Nephron (organoid): ENCODE measurements at regions not wholly inside any gene's neighbourhood (a gene's known extent, or its start where the extent isn't known, plus 50 kb on each side); places are given as distances from the start of the nearest gene placed in this dataset.

Experiments used
- H3K27ac Mint-ChIP-seq, 3 experiments: 2 replicates each; pipeline ENCODE4 v1.8.0; 2020; ENCODE audit warnings: mixed read lengths in 3 of 3, mild to moderate bottlenecking in 2 of 3, moderate library complexity in 1 of 3
- H3K27me3 Mint-ChIP-seq: 2 replicates; pipeline ENCODE4 v1.8.0; 2021; ENCODE audit warnings: low read depth, mild to moderate bottlenecking, moderate library complexity, mixed read lengths
- H3K36me3 Mint-ChIP-seq: 2 replicates; pipeline ENCODE4 v1.8.0; 2020; ENCODE audit warnings: low read depth, mixed read lengths
- H3K4me1 Mint-ChIP-seq: 2 replicates; pipeline ENCODE4 v1.8.0; 2020; ENCODE audit warnings: mixed read lengths
- H3K4me3 Mint-ChIP-seq, 3 experiments: 2 replicates each; pipeline ENCODE4 v1.8.0; 2020; ENCODE audit warnings: mild to moderate bottlenecking in 3 of 3, mixed read lengths in 3 of 3, moderate library complexity in 2 of 3
- H3K9me3 Mint-ChIP-seq: 2 replicates; pipeline ENCODE4 v1.8.0; 2020; ENCODE audit warnings: mixed read lengths
- TF ChIP-seq, protein P1 (sequence below), 3 experiments: fragments of 200-600 bp; sonication (generic); IDR thresholded peaks; one replicate each; pipeline ENCODE4 v1.5.0; 2021; ENCODE audit warnings: antibody characterized with exemption in 3 of 3; ENCODE audit not compliant: unreplicated experiment in 3 of 3

DNA sequence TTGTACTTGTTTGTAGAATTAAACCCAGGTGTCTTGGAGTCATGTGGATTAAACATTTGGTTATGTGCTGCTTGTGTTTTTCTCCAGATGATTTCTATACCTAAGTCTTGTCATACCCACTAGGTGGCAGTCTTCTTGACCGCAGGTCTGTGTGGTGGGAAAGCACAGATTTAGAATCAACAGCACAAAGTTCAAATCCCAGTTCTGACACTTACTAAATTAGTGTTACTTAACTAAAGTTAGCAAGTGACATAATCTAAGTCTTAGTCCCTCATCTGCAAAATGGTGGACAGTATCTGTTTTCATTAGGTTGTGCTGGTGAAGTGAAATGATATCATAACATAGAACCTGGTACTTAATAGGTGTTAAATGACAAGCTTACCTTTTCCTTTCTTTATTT lies 151.0 kb upstream of the ARHGAP5 start:
- Mint-ChIP-seq H3K27me3 (no peaks in the 10 kb centered on the region), H3K4me1 (peaks cover 19% of the 10 kb centered on the region), H3K27ac (peak overlapping the region in 1 of 3 experiments; percentile 94), H3K4me3 (no peak overlapping the region), H3K36me3 (no peaks in the 10 kb centered on the region), H3K9me3 (no peaks in the 10 kb centered on the region)
- TF ChIP-seq, protein P1, sequence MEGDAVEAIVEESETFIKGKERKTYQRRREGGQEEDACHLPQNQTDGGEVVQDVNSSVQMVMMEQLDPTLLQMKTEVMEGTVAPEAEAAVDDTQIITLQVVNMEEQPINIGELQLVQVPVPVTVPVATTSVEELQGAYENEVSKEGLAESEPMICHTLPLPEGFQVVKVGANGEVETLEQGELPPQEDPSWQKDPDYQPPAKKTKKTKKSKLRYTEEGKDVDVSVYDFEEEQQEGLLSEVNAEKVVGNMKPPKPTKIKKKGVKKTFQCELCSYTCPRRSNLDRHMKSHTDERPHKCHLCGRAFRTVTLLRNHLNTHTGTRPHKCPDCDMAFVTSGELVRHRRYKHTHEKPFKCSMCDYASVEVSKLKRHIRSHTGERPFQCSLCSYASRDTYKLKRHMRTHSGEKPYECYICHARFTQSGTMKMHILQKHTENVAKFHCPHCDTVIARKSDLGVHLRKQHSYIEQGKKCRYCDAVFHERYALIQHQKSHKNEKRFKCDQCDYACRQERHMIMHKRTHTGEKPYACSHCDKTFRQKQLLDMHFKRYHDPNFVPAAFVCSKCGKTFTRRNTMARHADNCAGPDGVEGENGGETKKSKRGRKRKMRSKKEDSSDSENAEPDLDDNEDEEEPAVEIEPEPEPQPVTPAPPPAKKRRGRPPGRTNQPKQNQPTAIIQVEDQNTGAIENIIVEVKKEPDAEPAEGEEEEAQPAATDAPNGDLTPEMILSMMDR (IDR thresholded peaks at IDR 0.05; ENCODE audit: unreplicated experiment in 3 of 3): peak; percentile 23 to 47 (median 33)

- Mint-ChIP-seq H3K27ac (peak overlapping the region; percentile 81 to 94 (median 81)), H3K4me1 (peaks cover 18% of the 10 kb centered on the region), H3K27me3 (no peaks in the 10 kb centered on the region), H3K9me3 (no peaks in the 10 kb centered on the region), H3K4me3 (no peak overlapping the region), H3K36me3 (no peaks in the 10 kb centered on the region)
- TF ChIP-seq, protein P1 (IDR thresholded peaks at IDR 0.05; ENCODE audit: unreplicated experiment in 3 of 3): no peak
These were observed 150.3 kb upstream of the ARHGAP5 start for GRCh38 chr14:31926652-31927347.

DNA sequence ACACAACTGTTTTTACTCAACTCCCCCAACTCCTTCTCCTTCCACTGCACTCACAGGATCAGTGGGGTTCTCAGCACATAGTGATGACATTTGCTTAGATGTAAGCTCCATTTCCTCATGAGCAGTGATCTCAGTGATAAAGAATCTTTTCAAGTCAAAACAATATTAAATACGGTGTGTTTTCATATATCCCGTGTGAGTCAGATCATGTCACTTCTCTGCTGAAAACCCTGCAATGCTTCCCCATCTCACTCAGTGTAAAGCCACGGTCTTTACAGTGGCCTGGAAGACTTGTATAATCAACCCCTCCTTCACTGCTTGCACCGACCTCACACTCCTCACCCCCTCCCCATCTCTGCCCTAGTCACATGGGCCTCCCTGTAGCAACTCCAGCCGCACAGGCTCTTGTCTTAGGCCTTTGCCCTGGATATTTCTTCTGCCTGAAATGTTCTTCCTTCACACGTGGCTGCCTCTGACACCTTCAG lies 149.7 kb upstream of the ARHGAP5 start:
- H3K9me3 Mint-ChIP-seq: no peaks in the 10 kb centered on the region
- TF ChIP-seq, protein P1 (IDR thresholded peaks at IDR 0.05; ENCODE audit: unreplicated experiment in 3 of 3): no peak
- peaks cover 15% of the 10 kb centered on the region for H3K4me1 Mint-ChIP-seq
- H3K36me3 Mint-ChIP-seq: no peaks in the 10 kb centered on the region
- H3K4me3 Mint-ChIP-seq: no peak overlapping the region
- no peaks in the 10 kb centered on the region for H3K27me3 Mint-ChIP-seq
- H3K27ac Mint-ChIP-seq: peak overlapping the region; percentile 81 to 94 (median 81)

GRCh38 chr14:31930070-31930469 lies 147.0 kb upstream of the ARHGAP5 start:
- TF ChIP-seq, protein P1 (IDR thresholded peaks at IDR 0.05; ENCODE audit: unreplicated experiment in 3 of 3): no peak
- Mint-ChIP-seq H3K27ac (peak overlapping the region in 1 of 3 experiments; percentile 48), H3K4me3 (no peak overlapping the region), H3K4me1 (peaks cover 30% of the 10 kb centered on the region), H3K27me3 (no peaks in the 10 kb centered on the region), H3K36me3 (no peaks in the 10 kb centered on the region), H3K9me3 (no peaks in the 10 kb centered on the region)

GRCh38 chr14:31930493-31931240 lies 146.4 kb upstream of the ARHGAP5 start:
- no peaks in the 10 kb centered on the region for H3K36me3 Mint-ChIP-seq

More at GRCh38 chr14:31930493-31931240, 146.4 kb upstream of the ARHGAP5 start:
- H3K27me3 Mint-ChIP-seq: no peaks in the 10 kb centered on the region
- H3K9me3 Mint-ChIP-seq: no peaks in the 10 kb centered on the region
- H3K4me1 Mint-ChIP-seq: peaks cover 35% of the 10 kb centered on the region
- H3K27ac Mint-ChIP-seq: peak overlapping the region in 1 of 3 experiments; percentile 48
- TF ChIP-seq, protein P1 (IDR thresholded peaks at IDR 0.05; ENCODE audit: unreplicated experiment in 3 of 3): no peak
- no peak overlapping the region for H3K4me3 Mint-ChIP-seq
